Glutamatergic neuron (in vitro differentiated cells): ENCODE measurements at regions not wholly inside any gene's neighbourhood (a gene's known extent, or its start where the extent isn't known, plus 50 kb on each side); places are given as distances from the start of the nearest gene placed in this dataset.

Experiments used
- DNase-seq: peaks from one replicate; pipeline ENCODE4 v3.0.0; 2022
- H3K27ac Mint-ChIP-seq: one replicate; pipeline ENCODE4 v1.8.0; 2020; ENCODE audit warnings: mild to moderate bottlenecking, mixed read lengths, inconsistent platforms; ENCODE audit not compliant: unreplicated experiment
- H3K27me3 Mint-ChIP-seq: one replicate; pipeline ENCODE4 v1.8.0; 2020; ENCODE audit warnings: mild to moderate bottlenecking, moderate library complexity, mixed read lengths, inconsistent platforms; ENCODE audit not compliant: unreplicated experiment
- H3K36me3 Mint-ChIP-seq: one replicate; pipeline ENCODE4 v1.8.0; 2020; ENCODE audit warnings: mild to moderate bottlenecking, mixed read lengths, inconsistent platforms; ENCODE audit not compliant: unreplicated experiment
- H3K4me1 Mint-ChIP-seq: one replicate; pipeline ENCODE4 v1.8.0; 2020; ENCODE audit warnings: mild to moderate bottlenecking, low read depth, mixed read lengths, inconsistent platforms; ENCODE audit not compliant: unreplicated experiment
- H3K4me3 Mint-ChIP-seq: one replicate; pipeline ENCODE4 v1.8.0; 2020; ENCODE audit warnings: mild to moderate bottlenecking, mixed read lengths, inconsistent platforms; ENCODE audit not compliant: unreplicated experiment
- H3K9me3 Mint-ChIP-seq: one replicate; pipeline ENCODE4 v1.8.0; 2020; ENCODE audit warnings: mild to moderate bottlenecking, moderate library complexity, mixed read lengths, inconsistent platforms; ENCODE audit not compliant: unreplicated experiment
- TF ChIP-seq, protein P1 (sequence below): fragments of 200-600 bp; sonication (generic); IDR thresholded peaks from one replicate; pipeline ENCODE4 v1.5.0; 2021; ENCODE audit not compliant: partially characterized antibody, unreplicated experiment

DNA sequence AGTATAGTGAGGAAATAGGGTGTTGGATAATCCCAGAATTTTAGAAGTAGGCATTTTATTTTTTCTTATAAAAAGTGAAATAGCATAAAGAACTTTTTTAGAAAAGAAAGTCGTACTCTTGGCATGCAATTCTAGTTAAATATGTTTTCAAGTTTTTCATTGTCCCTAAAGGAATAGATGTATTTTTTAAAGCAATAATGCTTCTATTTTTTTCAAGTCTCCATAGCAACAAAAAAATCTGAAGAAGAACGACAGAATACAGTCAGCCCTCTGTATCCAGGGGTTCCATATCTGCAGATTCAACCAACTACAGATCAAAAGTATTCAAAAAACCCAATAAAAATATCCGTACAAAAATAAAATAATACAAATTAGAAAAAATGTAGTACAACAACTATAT, 538.2 kb downstream of the GLUD2 start:
- H3K4me3 Mint-ChIP-seq = no peak overlapping the region
- no peak for DNase-seq
- no peaks in the 10 kb centered on the region for H3K9me3 Mint-ChIP-seq
- no peak overlapping the region for H3K27ac Mint-ChIP-seq
- TF ChIP-seq, protein P1, sequence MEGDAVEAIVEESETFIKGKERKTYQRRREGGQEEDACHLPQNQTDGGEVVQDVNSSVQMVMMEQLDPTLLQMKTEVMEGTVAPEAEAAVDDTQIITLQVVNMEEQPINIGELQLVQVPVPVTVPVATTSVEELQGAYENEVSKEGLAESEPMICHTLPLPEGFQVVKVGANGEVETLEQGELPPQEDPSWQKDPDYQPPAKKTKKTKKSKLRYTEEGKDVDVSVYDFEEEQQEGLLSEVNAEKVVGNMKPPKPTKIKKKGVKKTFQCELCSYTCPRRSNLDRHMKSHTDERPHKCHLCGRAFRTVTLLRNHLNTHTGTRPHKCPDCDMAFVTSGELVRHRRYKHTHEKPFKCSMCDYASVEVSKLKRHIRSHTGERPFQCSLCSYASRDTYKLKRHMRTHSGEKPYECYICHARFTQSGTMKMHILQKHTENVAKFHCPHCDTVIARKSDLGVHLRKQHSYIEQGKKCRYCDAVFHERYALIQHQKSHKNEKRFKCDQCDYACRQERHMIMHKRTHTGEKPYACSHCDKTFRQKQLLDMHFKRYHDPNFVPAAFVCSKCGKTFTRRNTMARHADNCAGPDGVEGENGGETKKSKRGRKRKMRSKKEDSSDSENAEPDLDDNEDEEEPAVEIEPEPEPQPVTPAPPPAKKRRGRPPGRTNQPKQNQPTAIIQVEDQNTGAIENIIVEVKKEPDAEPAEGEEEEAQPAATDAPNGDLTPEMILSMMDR = no peak
- H3K27me3 Mint-ChIP-seq = no peaks in the 10 kb centered on the region
- no peaks in the 10 kb centered on the region for H3K36me3 Mint-ChIP-seq
- no peaks in the 10 kb centered on the region for H3K4me1 Mint-ChIP-seq

DNA sequence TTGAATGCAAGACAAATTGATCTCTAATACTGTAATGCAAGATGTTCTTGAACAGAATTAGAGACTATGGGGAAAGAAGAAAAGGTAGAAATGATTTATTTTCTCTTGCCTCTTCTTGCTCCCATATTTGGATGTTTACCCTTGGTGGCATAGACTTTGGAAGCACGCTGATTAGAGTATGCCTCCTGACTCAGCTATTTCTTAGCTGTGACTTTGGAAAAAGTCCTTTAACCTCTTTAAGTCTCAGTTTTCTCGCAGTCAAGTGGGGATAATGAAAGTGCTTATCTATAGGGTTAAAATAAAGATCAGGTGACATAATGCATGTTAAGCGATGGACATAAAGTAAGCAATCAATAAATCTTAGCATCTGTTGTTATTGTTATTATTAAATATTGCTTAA, 545.5 kb downstream of the GLUD2 start:
- Mint-ChIP-seq H3K27me3 (no peaks in the 10 kb centered on the region), H3K4me1 (no peaks in the 10 kb centered on the region), H3K9me3 (no peaks in the 10 kb centered on the region), H3K4me3 (no peak overlapping the region), H3K27ac (no peak overlapping the region), H3K36me3 (no peaks in the 10 kb centered on the region)
- DNase-seq = no peak
- TF ChIP-seq, protein P1 = no peak

DNA sequence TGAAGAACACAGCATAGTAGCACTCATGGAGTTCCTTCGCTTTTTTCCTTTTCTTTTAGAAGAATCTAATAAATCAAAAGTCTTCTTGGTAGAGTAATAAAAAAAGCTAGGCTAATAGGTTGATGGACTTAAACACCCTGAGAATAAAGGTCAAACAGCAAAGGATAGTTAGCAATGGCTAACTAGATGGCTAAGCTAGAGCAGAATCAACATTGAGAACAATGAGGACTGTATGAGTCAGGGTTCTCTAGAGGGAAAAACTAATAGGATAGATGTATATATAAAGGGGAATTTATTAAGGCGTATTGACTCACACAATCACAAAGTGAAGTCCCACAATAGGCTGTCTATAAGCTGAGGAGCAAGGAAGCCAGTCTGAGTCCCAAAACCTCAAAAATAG, 550.9 kb downstream of the GLUD2 start:
- Mint-ChIP-seq H3K27ac (no peak overlapping the region), H3K36me3 (no peaks in the 10 kb centered on the region), H3K4me3 (no peak overlapping the region), H3K9me3 (no peaks in the 10 kb centered on the region), H3K4me1 (no peaks in the 10 kb centered on the region), H3K27me3 (no peaks in the 10 kb centered on the region)
- DNase-seq = no peak
- TF ChIP-seq, protein P1 = no peak

DNA sequence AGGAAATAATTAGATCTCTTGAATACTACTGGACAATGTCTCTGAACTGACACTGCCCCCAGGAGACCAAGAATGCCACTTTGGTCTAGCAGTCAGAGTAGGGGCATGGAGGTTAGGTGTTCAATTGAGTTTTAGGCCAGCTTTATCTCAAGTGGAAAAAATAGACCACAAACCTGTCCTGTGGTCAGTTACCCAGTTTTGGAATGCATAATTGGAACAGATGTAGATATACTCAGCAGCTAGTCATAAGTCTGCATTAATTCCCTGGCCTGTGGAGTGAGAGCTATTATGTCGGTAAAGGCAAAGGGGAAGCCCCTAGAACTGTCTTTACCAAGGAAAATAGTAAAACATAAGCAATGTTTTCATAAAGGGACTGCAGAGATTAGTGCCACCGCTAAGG, 587.7 kb downstream of the GLUD2 start:
- TF ChIP-seq, protein P1 = no peak
- H3K27me3 Mint-ChIP-seq = no peaks in the 10 kb centered on the region
- H3K4me1 Mint-ChIP-seq = no peaks in the 10 kb centered on the region
- no peak overlapping the region for H3K27ac Mint-ChIP-seq
- H3K9me3 Mint-ChIP-seq = no peaks in the 10 kb centered on the region
- DNase-seq = no peak
- no peaks in the 10 kb centered on the region for H3K36me3 Mint-ChIP-seq
- H3K4me3 Mint-ChIP-seq = no peak overlapping the region

DNA sequence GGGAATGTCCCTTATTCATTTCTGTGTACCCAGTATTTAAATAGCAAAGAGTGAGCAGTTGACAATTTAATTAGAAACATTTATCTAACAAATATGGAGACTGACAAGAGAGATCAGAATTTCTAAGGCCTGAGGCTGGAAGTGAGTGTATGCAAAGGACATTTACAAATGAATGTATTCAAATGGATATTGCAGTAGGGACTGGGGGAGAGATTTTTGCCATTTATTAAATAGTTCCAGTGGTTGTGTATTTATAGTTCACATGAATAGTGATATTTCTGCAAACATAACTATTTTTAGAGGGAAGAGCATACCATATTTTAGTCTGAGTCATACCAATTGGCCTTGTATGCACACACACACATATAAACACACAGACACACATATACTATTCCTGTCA, 592.4 kb downstream of the GLUD2 start:
- Mint-ChIP-seq H3K4me1 (no peaks in the 10 kb centered on the region), H3K36me3 (no peaks in the 10 kb centered on the region), H3K27me3 (peaks cover 3% of the 10 kb centered on the region), H3K9me3 (no peaks in the 10 kb centered on the region), H3K27ac (no peak overlapping the region), H3K4me3 (no peak overlapping the region)
- TF ChIP-seq, protein P1 = no peak
- no peak for DNase-seq
